ENCODE measurements at regions not wholly inside any gene's neighbourhood (a gene's known extent, or its start where the extent isn't known, plus 50 kb on each side); places are given as distances from the start of the nearest gene placed in this dataset.
A peak's percentile ranks its signal among the peaks of the same experiment; 100 is the strongest.

- peak; percentile 46; the same call in 1 of the 2 replicates for TF ChIP-seq REST (IDR thresholded peaks at IDR 0.05; ENCODE audit: borderline replicate concordance)
- no peak for TF ChIP-seq REST (CRISPR knock-in tag; IDR thresholded peaks at IDR 0.05; ENCODE audit: low read depth)
- TF ChIP-seq SPI1 (IDR thresholded peaks at IDR 0.05; ENCODE audit: borderline replicate concordance, low read depth, low read length): 0 out of 2 replicates have a peak, but pooled peaks have one; percentile 17
- no peak for TF ChIP-seq ETV6 (IDR thresholded peaks at IDR 0.05; ENCODE audit: borderline replicate concordance in 1 of 2, low read depth in 2 of 2, low read length in 1 of 2)
- TF ChIP-seq ETV6 (CRISPR knock-in tag; IDR thresholded peaks at IDR 0.05; ENCODE audit: borderline replicate concordance): no peak
- TF ChIP-seq MNT (conservative IDR thresholded peaks at IDR 0.05): no peak
- TF ChIP-seq U2AF1 (optimal IDR thresholded peaks at IDR 0.05; ENCODE audit: low read depth, low read length): no peak
- peak in 1 of 2 experiments; percentile 45; a peak in 1 of 4 replicates for TF ChIP-seq RCOR1 (IDR thresholded peaks at IDR 0.05; ENCODE audit: borderline replicate concordance in 1 of 2, low read depth in 2 of 2, low read length in 2 of 2)
Measured at GRCh38 chr14:71322655-71323250, 415.5 kb downstream of the PCNX1 start (continued).

Data from K562 (cell line).